ENCODE measurements at regions not wholly inside any gene's neighbourhood (a gene's known extent, or its start where the extent isn't known, plus 50 kb on each side); places are given as distances from the start of the nearest gene placed in this dataset.

DNA sequence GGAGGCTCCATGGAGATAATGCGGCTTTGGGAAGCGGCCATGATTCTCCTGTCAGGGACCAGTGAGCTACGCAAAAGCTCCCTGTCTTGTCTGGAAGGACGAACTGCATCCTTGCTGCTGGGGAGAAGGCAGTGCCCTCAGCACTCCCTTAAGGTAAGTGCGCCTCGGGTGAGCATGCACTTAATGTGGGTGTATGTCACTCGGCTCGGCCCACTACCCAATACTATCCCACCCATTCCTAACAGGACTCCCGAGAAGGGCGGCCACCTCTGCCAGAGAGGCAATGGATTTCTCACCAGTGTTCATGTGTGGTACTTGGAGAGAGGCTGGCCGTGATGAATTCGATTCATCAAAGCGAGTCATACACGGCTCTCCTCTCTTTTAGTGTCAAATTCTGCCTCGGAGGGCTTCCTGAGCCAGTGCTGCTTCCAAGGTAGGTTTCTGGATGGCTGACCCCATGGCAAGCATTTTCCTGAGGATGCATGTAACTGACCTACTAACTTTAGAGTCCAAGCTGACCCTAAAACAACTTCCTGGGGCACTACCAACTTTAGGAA is 151.7 kb upstream of the RTL1 start:
- Histone ChIP-seq H3K4me3 (replicated peaks in 1 of 3; ENCODE audit: insufficient read depth in 1 of 3, low read depth in 1 of 3, low read length in 3 of 3) (no peak overlapping the region), H3K4me2 (ENCODE audit: insufficient read depth, low read length) (no peak overlapping the region), H3K9me1 (replicated peaks; ENCODE audit: control insufficient read depth, extremely low read depth, insufficient read depth, low read length) (no peaks in the 10 kb centered on the region), H3K27me3 (ENCODE audit: control insufficient read depth in 2 of 2, insufficient read depth in 2 of 2, low read length in 2 of 2) (no peaks in the 10 kb centered on the region), H3K4me1 (ENCODE audit: control insufficient read depth, extremely low read depth, insufficient read depth, low read length) (peaks cover 18% of the 10 kb centered on the region), H3K9me3 (replicated peaks; ENCODE audit: control insufficient read depth, insufficient read depth, low read length) (no peaks in the 10 kb centered on the region), H2AFZ (ENCODE audit: low read depth, low read length) (no peak overlapping the region), H4K20me1 (replicated peaks; ENCODE audit: control insufficient read depth, extremely low read depth, insufficient read depth, low read length) (no peaks in the 10 kb centered on the region), H3K27ac (ENCODE audit: insufficient read depth, low read depth, low read length) (no peak overlapping the region), H3K79me2 (ENCODE audit: control insufficient read depth, insufficient read depth, low read length) (no peaks in the 10 kb centered on the region), H3K36me3 (ENCODE audit: control insufficient read depth in 2 of 2, extremely low read depth in 1 of 2, insufficient read depth in 2 of 2, low read length in 2 of 2) (peaks cover 3 to 20% of the 10 kb centered on the region in 2 experiments), H3K9ac (replicated peaks; ENCODE audit: extremely low read depth, insufficient read depth, low read length) (no peak overlapping the region)
- dilution Hi-C loops (cut with MboI; ENCODE audit: extremely low pct_ligation_motif_present, low sequenced_read_pairs): no loop called here
- no TSS peak for BruUV-seq (replicated peaks)
- FAIRE-seq: no peak
- ChIA-PET CTCF (no interaction called here), POLR2A (no interaction called here)
- DNase-seq (ENCODE audit: low read depth, low spot score): no peak
- TF ChIP-seq FOS (IDR thresholded peaks at IDR 0.05; ENCODE audit: borderline replicate concordance, insufficient read depth, low read length) (no peak), POLR2A (IDR thresholded peaks at IDR 0.05; ENCODE audit: low read depth, low read length) (no peak), GATA2 (IDR thresholded peaks at IDR 0.05; ENCODE audit: insufficient read depth, insufficient read length, low read depth, low read length) (no peak), MYC (IDR thresholded peaks at IDR 0.05; ENCODE audit: low read depth, low read length) (no peak)
- TF ChIP-seq, protein P1, sequence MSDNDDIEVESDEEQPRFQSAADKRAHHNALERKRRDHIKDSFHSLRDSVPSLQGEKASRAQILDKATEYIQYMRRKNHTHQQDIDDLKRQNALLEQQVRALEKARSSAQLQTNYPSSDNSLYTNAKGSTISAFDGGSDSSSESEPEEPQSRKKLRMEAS (IDR thresholded peaks at IDR 0.05; ENCODE audit: insufficient read depth, insufficient read length): no peak
- intact Hi-C loops (cut with micrococcal nuclease): no loop called here

DNA sequence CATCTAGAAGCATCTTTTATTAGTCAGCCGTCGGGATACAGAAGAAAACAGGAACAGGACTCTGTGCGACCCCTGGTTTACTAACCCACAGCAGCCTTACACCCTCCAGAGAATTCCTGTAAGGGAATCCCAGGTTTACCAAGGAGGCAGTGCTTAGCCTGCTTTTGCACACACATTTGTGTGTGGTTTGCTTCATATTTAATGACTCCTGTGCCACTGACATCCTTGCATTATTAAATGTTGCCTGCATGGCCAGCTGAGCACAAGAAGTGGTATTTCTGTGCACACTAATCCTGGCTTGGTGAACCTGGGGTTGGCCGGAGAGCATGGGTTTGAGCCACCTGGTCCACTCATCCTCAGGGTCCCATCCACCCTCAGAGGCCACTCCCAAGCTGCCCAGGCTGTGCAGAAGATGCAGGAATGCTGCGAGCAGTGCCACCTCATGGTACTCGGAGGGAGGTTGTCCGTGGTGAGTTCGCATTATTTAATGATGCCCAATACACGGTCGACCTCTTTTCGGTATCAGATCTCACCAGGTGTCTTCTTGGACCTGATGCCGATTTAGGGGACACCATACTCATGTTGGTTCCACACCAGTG is 152.4 kb upstream of the RTL1 start:
- no TSS peak for BruUV-seq (replicated peaks)
- FAIRE-seq: no peak
- H3K27ac ChIP-seq (ENCODE audit: insufficient read depth, low read depth, low read length): no peak overlapping the region
- no peak for DNase-seq (ENCODE audit: low read depth, low spot score)
- H3K4me3 ChIP-seq (replicated peaks in 1 of 3; ENCODE audit: insufficient read depth in 1 of 3, low read depth in 1 of 3, low read length in 3 of 3): no peak overlapping the region
- ChIA-PET CTCF (no interaction called here), POLR2A (no interaction called here)
- H3K9me3 ChIP-seq (replicated peaks; ENCODE audit: control insufficient read depth, insufficient read depth, low read length): no peaks in the 10 kb centered on the region
- no peak overlapping the region for H3K4me2 ChIP-seq (ENCODE audit: insufficient read depth, low read length)
- H3K36me3 ChIP-seq (ENCODE audit: control insufficient read depth in 2 of 2, extremely low read depth in 1 of 2, insufficient read depth in 2 of 2, low read length in 2 of 2): peaks cover 3 to 21% of the 10 kb centered on the region in 2 experiments
- H3K4me1 ChIP-seq (ENCODE audit: control insufficient read depth, extremely low read depth, insufficient read depth, low read length): peaks cover 18% of the 10 kb centered on the region
- H2AFZ ChIP-seq (ENCODE audit: low read depth, low read length): no peak overlapping the region
- dilution Hi-C loops (cut with MboI; ENCODE audit: extremely low pct_ligation_motif_present, low sequenced_read_pairs) (no loop called here), intact Hi-C loops (cut with micrococcal nuclease) (no loop called here)
- H4K20me1 ChIP-seq (replicated peaks; ENCODE audit: control insufficient read depth, extremely low read depth, insufficient read depth, low read length): no peaks in the 10 kb centered on the region
- no peaks in the 10 kb centered on the region for H3K9me1 ChIP-seq (replicated peaks; ENCODE audit: control insufficient read depth, extremely low read depth, insufficient read depth, low read length)
- H3K27me3 ChIP-seq (ENCODE audit: control insufficient read depth in 2 of 2, insufficient read depth in 2 of 2, low read length in 2 of 2): no peaks in the 10 kb centered on the region
- H3K79me2 ChIP-seq (ENCODE audit: control insufficient read depth, insufficient read depth, low read length): no peaks in the 10 kb centered on the region
- no peak overlapping the region for H3K9ac ChIP-seq (replicated peaks; ENCODE audit: extremely low read depth, insufficient read depth, low read length)
- TF ChIP-seq, protein P2, sequence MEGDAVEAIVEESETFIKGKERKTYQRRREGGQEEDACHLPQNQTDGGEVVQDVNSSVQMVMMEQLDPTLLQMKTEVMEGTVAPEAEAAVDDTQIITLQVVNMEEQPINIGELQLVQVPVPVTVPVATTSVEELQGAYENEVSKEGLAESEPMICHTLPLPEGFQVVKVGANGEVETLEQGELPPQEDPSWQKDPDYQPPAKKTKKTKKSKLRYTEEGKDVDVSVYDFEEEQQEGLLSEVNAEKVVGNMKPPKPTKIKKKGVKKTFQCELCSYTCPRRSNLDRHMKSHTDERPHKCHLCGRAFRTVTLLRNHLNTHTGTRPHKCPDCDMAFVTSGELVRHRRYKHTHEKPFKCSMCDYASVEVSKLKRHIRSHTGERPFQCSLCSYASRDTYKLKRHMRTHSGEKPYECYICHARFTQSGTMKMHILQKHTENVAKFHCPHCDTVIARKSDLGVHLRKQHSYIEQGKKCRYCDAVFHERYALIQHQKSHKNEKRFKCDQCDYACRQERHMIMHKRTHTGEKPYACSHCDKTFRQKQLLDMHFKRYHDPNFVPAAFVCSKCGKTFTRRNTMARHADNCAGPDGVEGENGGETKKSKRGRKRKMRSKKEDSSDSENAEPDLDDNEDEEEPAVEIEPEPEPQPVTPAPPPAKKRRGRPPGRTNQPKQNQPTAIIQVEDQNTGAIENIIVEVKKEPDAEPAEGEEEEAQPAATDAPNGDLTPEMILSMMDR (IDR thresholded peaks at IDR 0.05; ENCODE audit: extremely low read depth in 1 of 2, insufficient read depth in 1 of 2, low read depth in 1 of 2, low read length in 2 of 2): no peak
- TF ChIP-seq FOS (IDR thresholded peaks at IDR 0.05; ENCODE audit: borderline replicate concordance, insufficient read depth, low read length): no peak
- TF ChIP-seq GATA2 (IDR thresholded peaks at IDR 0.05; ENCODE audit: insufficient read depth, insufficient read length, low read depth, low read length): no peak

Data from endothelial cell of umbilical vein (primary cell).